ENCODE measurements at regions not wholly inside any gene's neighbourhood (a gene's known extent, or its start where the extent isn't known, plus 50 kb on each side); places are given as distances from the start of the nearest gene placed in this dataset.
"Not testable (repeated sequence)": the region's sequence is repeated elsewhere in the genome, so short reads cannot be mapped to it uniquely, and the experiment has no call there.

DNA sequence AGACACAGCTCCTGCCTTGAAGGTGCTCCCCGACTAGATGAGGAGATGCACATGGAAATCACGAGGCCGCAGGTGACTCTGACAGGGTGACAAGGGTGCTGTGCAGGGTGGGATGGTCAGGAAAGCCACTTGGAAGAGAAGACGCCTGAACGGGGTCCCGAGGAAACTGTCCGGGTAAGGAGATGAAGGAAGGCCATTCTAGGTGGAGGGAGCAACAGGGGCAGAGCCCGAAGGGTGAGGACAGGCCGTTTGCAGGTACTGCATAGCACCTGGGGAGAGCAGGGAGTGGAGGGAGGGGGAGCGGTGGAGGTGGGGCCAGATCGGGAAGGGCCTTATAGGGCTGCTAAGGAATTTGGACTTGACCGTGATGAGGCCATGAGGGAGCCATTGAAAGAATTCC lies 105.6 kb upstream of the DLG1 start (continued):
- TF ChIP-seq, protein P1, sequence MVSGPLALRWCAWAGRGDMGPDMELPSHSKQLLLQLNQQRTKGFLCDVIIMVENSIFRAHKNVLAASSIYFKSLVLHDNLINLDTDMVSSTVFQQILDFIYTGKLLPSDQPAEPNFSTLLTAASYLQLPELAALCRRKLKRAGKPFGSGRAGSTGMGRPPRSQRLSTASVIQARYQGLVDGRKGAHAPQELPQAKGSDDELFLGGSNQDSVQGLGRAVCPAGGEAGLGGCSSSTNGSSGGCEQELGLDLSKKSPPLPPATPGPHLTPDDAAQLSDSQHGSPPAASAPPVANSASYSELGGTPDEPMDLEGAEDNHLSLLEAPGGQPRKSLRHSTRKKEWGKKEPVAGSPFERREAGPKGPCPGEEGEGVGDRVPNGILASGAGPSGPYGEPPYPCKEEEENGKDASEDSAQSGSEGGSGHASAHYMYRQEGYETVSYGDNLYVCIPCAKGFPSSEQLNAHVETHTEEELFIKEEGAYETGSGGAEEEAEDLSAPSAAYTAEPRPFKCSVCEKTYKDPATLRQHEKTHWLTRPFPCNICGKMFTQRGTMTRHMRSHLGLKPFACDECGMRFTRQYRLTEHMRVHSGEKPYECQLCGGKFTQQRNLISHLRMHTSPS (CRISPR knock-in tag; IDR thresholded peaks at IDR 0.05; ENCODE audit: low read depth): no peak

DNA sequence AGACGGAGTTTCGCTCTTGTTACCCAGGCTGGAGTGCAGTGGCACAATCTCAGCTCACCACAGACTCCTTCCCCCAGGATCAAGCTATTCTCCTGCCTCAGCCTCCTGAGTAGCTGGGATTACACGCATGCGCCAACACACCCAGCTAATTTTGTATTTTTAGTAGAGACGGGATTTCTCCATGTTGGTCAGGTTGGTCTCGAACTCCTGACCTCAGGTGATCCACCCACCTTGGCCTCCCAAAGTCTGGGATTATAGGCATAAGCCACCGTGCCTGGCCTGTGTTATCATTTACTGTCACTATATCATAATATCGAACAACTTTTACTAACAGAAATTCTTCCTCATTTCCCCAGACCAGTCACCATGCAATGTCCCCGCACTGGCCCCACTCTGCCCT lies 104.0 kb upstream of the DLG1 start:
- FAIRE-seq; ATAC-seq; H3K4me3 ChIP-seq (replicated peaks in 1 of 3; ENCODE audit: insufficient read depth in 1 of 3, low read depth in 2 of 3, low read length in 3 of 3); H4K20me1 ChIP-seq (ENCODE audit: insufficient read depth, low read length); DNase-seq (ENCODE audit: low spot score); POLR2A ChIA-PET; H3K9me3 ChIP-seq (ENCODE audit: low read length); H3K79me2 ChIP-seq (ENCODE audit: insufficient read depth, low read length); CTCF ChIA-PET (ENCODE audit: low intra/inter-chr PET ratio, low total read pairs); in situ Hi-C loops (cut with HindIII; ENCODE audit: extremely low pct_ligation_motif_present, low pct_unique_long_range_greater_than_20kb); H3K27ac ChIP-seq (ENCODE audit: extremely low read length, insufficient read depth, low read length); H3K36me3 ChIP-seq (replicated peaks in 1 of 2; ENCODE audit: control insufficient read depth in 1 of 2, insufficient read depth in 2 of 2, low read length in 2 of 2); H3K27me3 ChIP-seq (ENCODE audit: control insufficient read depth in 1 of 2, insufficient read depth in 2 of 2, low read length in 2 of 2); intact Hi-C loops (cut with micrococcal nuclease; ENCODE audit: unreplicated experiment); H2AFZ ChIP-seq (ENCODE audit: low read length); H3K4me2 ChIP-seq (ENCODE audit: low read depth, low read length); H3K9ac ChIP-seq (ENCODE audit: insufficient read depth, low read depth, low read length); BruUV-seq (replicated peaks): not testable (repeated sequence)
- WGBS (ENCODE audit: low lambda C conversion rate): 92% methylated on average over 9 of the region's 9 CpGs
- H3K4me1 ChIP-seq (ENCODE audit: insufficient read depth, low read length): peaks cover 24% of the 10 kb centered on the region

DNA sequence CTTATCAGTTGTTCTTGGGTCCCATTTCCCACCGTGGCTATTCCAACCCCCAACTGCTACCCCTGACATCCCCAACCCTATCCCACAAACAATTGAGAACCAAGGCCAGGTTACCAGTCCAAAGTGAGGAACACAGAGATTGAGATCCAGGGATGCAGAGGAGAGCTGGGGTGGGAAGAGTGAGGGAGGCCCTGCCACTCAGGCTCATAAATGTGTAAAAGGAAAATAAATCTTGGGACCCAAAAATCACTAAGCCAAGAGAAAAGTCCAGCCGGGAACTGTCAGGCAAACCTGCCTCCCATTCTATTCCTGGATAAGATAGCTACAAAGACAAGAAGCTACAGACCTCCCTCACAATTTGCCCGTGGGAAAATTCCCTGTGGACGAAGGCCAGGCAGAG lies 101.1 kb upstream of the DLG1 start:
- POLR2A ChIA-PET: no interaction called here
- ATAC-seq: no peak
- in situ Hi-C loops (cut with HindIII; ENCODE audit: extremely low pct_ligation_motif_present, low pct_unique_long_range_greater_than_20kb): no loop called here
- TF ChIP-seq NFE2 (CRISPR knock-in tag; IDR thresholded peaks at IDR 0.05) (no peak), ZNF260 (CRISPR knock-in tag; IDR thresholded peaks at IDR 0.05; ENCODE audit: borderline replicate concordance, low read depth) (no peak), ZSCAN25 (CRISPR knock-in tag; IDR thresholded peaks at IDR 0.05) (no peak), ZFP82 (CRISPR knock-in tag; IDR thresholded peaks at IDR 0.05; ENCODE audit: borderline replicate concordance) (no peak)
- TF ChIP-seq, protein P2, sequence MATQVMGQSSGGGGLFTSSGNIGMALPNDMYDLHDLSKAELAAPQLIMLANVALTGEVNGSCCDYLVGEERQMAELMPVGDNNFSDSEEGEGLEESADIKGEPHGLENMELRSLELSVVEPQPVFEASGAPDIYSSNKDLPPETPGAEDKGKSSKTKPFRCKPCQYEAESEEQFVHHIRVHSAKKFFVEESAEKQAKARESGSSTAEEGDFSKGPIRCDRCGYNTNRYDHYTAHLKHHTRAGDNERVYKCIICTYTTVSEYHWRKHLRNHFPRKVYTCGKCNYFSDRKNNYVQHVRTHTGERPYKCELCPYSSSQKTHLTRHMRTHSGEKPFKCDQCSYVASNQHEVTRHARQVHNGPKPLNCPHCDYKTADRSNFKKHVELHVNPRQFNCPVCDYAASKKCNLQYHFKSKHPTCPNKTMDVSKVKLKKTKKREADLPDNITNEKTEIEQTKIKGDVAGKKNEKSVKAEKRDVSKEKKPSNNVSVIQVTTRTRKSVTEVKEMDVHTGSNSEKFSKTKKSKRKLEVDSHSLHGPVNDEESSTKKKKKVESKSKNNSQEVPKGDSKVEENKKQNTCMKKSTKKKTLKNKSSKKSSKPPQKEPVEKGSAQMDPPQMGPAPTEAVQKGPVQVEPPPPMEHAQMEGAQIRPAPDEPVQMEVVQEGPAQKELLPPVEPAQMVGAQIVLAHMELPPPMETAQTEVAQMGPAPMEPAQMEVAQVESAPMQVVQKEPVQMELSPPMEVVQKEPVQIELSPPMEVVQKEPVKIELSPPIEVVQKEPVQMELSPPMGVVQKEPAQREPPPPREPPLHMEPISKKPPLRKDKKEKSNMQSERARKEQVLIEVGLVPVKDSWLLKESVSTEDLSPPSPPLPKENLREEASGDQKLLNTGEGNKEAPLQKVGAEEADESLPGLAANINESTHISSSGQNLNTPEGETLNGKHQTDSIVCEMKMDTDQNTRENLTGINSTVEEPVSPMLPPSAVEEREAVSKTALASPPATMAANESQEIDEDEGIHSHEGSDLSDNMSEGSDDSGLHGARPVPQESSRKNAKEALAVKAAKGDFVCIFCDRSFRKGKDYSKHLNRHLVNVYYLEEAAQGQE (IDR thresholded peaks at IDR 0.05; ENCODE audit: borderline replicate concordance in 1 of 2, low read depth in 1 of 2, low read length in 2 of 2): no peak
- TF ChIP-seq, protein P3, sequence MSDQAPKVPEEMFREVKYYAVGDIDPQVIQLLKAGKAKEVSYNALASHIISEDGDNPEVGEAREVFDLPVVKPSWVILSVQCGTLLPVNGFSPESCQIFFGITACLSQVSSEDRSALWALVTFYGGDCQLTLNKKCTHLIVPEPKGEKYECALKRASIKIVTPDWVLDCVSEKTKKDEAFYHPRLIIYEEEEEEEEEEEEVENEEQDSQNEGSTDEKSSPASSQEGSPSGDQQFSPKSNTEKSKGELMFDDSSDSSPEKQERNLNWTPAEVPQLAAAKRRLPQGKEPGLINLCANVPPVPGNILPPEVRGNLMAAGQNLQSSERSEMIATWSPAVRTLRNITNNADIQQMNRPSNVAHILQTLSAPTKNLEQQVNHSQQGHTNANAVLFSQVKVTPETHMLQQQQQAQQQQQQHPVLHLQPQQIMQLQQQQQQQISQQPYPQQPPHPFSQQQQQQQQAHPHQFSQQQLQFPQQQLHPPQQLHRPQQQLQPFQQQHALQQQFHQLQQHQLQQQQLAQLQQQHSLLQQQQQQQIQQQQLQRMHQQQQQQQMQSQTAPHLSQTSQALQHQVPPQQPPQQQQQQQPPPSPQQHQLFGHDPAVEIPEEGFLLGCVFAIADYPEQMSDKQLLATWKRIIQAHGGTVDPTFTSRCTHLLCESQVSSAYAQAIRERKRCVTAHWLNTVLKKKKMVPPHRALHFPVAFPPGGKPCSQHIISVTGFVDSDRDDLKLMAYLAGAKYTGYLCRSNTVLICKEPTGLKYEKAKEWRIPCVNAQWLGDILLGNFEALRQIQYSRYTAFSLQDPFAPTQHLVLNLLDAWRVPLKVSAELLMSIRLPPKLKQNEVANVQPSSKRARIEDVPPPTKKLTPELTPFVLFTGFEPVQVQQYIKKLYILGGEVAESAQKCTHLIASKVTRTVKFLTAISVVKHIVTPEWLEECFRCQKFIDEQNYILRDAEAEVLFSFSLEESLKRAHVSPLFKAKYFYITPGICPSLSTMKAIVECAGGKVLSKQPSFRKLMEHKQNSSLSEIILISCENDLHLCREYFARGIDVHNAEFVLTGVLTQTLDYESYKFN (CRISPR knock-in tag; conservative IDR thresholded peaks at IDR 0.05): no peak

More for the DNA sequence above, 101.1 kb upstream of the DLG1 start:
- H3K9ac ChIP-seq (ENCODE audit: insufficient read depth, low read depth, low read length): no peak overlapping the region
- DNase-seq (ENCODE audit: low spot score): no peak
- CTCF ChIA-PET (ENCODE audit: low intra/inter-chr PET ratio, low total read pairs): no interaction called here
- H3K4me2 ChIP-seq (ENCODE audit: low read depth, low read length): no peak overlapping the region
- H3K36me3 ChIP-seq (replicated peaks in 1 of 2; ENCODE audit: control insufficient read depth in 1 of 2, insufficient read depth in 2 of 2, low read length in 2 of 2): no peaks in the 10 kb centered on the region
- H3K27me3 ChIP-seq (ENCODE audit: control insufficient read depth in 1 of 2, insufficient read depth in 2 of 2, low read length in 2 of 2): no peaks in the 10 kb centered on the region
- H3K9me3 ChIP-seq (ENCODE audit: low read length): no peaks in the 10 kb centered on the region
- 43% methylated on average over 3 of the region's 4 CpGs for WGBS (ENCODE audit: low lambda C conversion rate)
- H3K4me3 ChIP-seq (replicated peaks in 1 of 3; ENCODE audit: insufficient read depth in 1 of 3, low read depth in 2 of 3, low read length in 3 of 3): no peak overlapping the region
- no peaks in the 10 kb centered on the region for H3K79me2 ChIP-seq (ENCODE audit: insufficient read depth, low read length)
- intact Hi-C loops (cut with micrococcal nuclease; ENCODE audit: unreplicated experiment): no loop called here
- peaks cover 14% of the 10 kb centered on the region for H3K4me1 ChIP-seq (ENCODE audit: insufficient read depth, low read length)
- H2AFZ ChIP-seq (ENCODE audit: low read length): no peak overlapping the region
- no peak overlapping the region for H3K27ac ChIP-seq (ENCODE audit: extremely low read length, insufficient read depth, low read length)
- no peaks in the 10 kb centered on the region for H4K20me1 ChIP-seq (ENCODE audit: insufficient read depth, low read length)
- no TSS peak for BruUV-seq (replicated peaks)
- no peak for FAIRE-seq

All from HepG2 (cell line).